Ascending aorta (tissue), 2 donors: ENCODE measurements at regions not wholly inside any gene's neighbourhood (a gene's known extent, or its start where the extent isn't known, plus 50 kb on each side); places are given as distances from the start of the nearest gene placed in this dataset.

Experiments used
- DNase-seq, 2 donors: peaks; one replicate each; pipeline ENCODE4 v3.0.0-alpha.2; 2019; ENCODE audit warnings: low spot score in 2 of 2
- H3K27ac ChIP-seq, 2 donors: fragments of 200-600 bp; sonication (generic); one replicate each; pipeline ENCODE4 v1.5.1; 2016 to 2017; ENCODE audit warnings: mild to moderate bottlenecking in 1 of 2
- H3K27me3 ChIP-seq: fragments of 200-600 bp; sonication (generic); one replicate; pipeline ENCODE4 v1.5.1; 2017
- H3K36me3 ChIP-seq, 2 donors: fragments of 200-600 bp; sonication (generic); one replicate each; pipeline ENCODE4 v1.5.1; 2016
- H3K4me1 ChIP-seq, 2 donors: fragments of 200-600 bp; sonication (generic); one replicate each; pipeline ENCODE4 v1.5.1; 2016 to 2017; ENCODE audit warnings: mild to moderate bottlenecking in 1 of 2
- H3K4me3 ChIP-seq, 2 donors: fragments of 200-600 bp; sonication (generic); one replicate each; pipeline ENCODE4 v1.5.1; 2016 to 2017; ENCODE audit warnings: mild to moderate bottlenecking in 1 of 2
- H3K9me3 ChIP-seq, 2 donors: fragments of 200-600 bp; sonication (generic); one replicate each; pipeline ENCODE4 v1.5.1; 2016
- intact Hi-C: fragments of 100-400 bp; cut with DNase I; formaldehyde crosslinking; loops from one replicate; pipeline ENCODE4 v1.15.1; 2023
- TF ChIP-seq, protein P1 (sequence below), 3 experiments: fragments of 200-600 bp in 2 of 3; fragments of 450-650 bp in 1 of 3; sonication (generic) in 2 of 3; IDR thresholded peaks; one replicate each; pipeline ENCODE4 v1.5.1; 2016 to 2019; ENCODE audit warnings: antibody characterized with exemption in 3 of 3, mild to moderate bottlenecking in 1 of 3, moderate library complexity in 1 of 3

- no peaks in the 10 kb centered on the region for H3K9me3 ChIP-seq
- intact Hi-C loops: no loop called here
- no peaks in the 10 kb centered on the region for H3K27me3 ChIP-seq
- H3K4me1 ChIP-seq: no peaks in the 10 kb centered on the region
- H3K27ac ChIP-seq: no peak overlapping the region
- TF ChIP-seq, protein P1, sequence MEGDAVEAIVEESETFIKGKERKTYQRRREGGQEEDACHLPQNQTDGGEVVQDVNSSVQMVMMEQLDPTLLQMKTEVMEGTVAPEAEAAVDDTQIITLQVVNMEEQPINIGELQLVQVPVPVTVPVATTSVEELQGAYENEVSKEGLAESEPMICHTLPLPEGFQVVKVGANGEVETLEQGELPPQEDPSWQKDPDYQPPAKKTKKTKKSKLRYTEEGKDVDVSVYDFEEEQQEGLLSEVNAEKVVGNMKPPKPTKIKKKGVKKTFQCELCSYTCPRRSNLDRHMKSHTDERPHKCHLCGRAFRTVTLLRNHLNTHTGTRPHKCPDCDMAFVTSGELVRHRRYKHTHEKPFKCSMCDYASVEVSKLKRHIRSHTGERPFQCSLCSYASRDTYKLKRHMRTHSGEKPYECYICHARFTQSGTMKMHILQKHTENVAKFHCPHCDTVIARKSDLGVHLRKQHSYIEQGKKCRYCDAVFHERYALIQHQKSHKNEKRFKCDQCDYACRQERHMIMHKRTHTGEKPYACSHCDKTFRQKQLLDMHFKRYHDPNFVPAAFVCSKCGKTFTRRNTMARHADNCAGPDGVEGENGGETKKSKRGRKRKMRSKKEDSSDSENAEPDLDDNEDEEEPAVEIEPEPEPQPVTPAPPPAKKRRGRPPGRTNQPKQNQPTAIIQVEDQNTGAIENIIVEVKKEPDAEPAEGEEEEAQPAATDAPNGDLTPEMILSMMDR (IDR thresholded peaks at IDR 0.05): no peak
- no peak for DNase-seq
- H3K36me3 ChIP-seq: no peaks in the 10 kb centered on the region
- H3K4me3 ChIP-seq: no peak overlapping the region
Measured at GRCh38 chr7:132691201-132691600, 114.9 kb upstream of the PLXNA4 start.

DNA sequence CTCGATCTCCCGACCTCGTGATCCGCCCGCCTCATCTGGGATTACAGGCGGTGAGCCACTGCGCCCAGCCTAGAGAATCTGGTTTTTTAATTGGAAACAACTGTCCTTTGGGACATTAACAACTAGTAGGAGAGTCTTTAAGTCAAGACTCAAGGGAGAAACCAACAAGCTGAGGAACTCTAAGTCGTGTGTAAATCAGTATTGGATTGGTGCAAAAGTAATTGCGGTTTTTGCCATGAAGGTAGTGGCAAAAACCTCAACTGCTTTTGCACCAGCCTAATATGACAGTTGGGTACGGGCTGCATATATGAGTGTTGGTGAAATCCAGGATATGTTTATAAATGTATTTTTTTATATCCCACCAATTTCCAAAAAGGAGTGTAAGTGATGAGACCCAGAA is 113.9 kb upstream of the PLXNA4 start:
- TF ChIP-seq, protein P1 (IDR thresholded peaks at IDR 0.05): no peak
- intact Hi-C loops: no loop called here
- Histone ChIP-seq H3K27ac (no peak overlapping the region), H3K4me1 (no peaks in the 10 kb centered on the region), H3K27me3 (no peaks in the 10 kb centered on the region), H3K36me3 (no peaks in the 10 kb centered on the region), H3K9me3 (no peaks in the 10 kb centered on the region), H3K4me3 (no peak overlapping the region)
- DNase-seq: no peak

DNA sequence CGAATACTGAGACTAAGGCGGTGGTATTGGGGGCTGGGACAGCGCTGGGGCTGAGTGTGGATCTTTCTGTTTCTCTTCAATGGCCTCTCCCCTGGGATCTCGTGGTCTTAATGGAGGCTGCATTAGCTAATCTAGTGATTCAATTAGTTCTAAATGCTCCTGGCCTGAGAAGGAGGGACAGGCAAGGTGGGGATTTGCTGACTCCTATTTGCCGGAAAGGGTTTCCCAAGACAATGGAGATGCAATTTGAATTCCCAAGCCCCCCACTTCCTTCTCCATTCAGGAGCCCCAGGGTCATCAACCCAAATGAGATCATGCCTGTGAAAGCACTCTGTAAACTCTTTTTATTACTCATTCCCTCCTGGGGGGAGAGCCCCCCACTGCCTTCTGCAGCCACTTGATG is 111.7 kb upstream of the PLXNA4 start:
- DNase-seq: no peak
- H3K4me3 ChIP-seq: no peak overlapping the region
- intact Hi-C loops: no loop called here
- no peaks in the 10 kb centered on the region for H3K27me3 ChIP-seq
- H3K9me3 ChIP-seq: no peaks in the 10 kb centered on the region
- no peak overlapping the region for H3K27ac ChIP-seq
- H3K4me1 ChIP-seq: no peaks in the 10 kb centered on the region
- TF ChIP-seq, protein P1 (IDR thresholded peaks at IDR 0.05): no peak
- H3K36me3 ChIP-seq: no peaks in the 10 kb centered on the region

- H3K36me3 ChIP-seq: no peaks in the 10 kb centered on the region
- intact Hi-C loops: no loop called here
- no peak for DNase-seq
- no peak overlapping the region for H3K4me3 ChIP-seq
- H3K4me1 ChIP-seq: no peaks in the 10 kb centered on the region
- H3K9me3 ChIP-seq: no peaks in the 10 kb centered on the region
- TF ChIP-seq, protein P1 (IDR thresholded peaks at IDR 0.05): no peak
- no peaks in the 10 kb centered on the region for H3K27me3 ChIP-seq
- no peak overlapping the region for H3K27ac ChIP-seq
Measured at GRCh38 chr7:132687016-132687415, 110.7 kb upstream of the PLXNA4 start.

DNA sequence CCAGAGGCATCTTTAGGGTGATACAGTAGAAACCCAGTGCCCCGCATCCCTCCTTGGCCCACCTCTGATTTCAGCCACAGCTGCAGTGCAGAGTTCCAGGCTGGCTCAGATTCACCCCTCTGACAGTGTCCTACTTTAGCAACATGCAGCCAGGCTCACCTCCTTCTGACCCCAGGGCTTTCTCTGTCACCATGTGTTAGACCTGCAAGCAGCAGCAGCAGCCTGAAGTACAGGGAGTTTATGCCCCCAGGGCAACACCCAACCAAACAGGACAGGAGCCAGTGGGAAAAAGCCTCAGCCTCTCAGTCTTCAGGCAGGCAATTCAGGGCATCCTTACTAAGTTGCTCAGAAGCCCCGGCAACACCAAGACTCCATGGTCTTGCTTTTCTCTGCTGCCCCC is 109.0 kb upstream of the PLXNA4 start:
- H3K9me3 ChIP-seq: no peaks in the 10 kb centered on the region
- no peak overlapping the region for H3K4me3 ChIP-seq
- TF ChIP-seq, protein P1 (IDR thresholded peaks at IDR 0.05): no peak
- H3K4me1 ChIP-seq: no peaks in the 10 kb centered on the region
- intact Hi-C loops: no loop called here
- H3K27ac ChIP-seq: no peak overlapping the region
- no peaks in the 10 kb centered on the region for H3K36me3 ChIP-seq
- DNase-seq: no peak
- no peaks in the 10 kb centered on the region for H3K27me3 ChIP-seq
